ENCODE measurements at regions not wholly inside any gene's neighbourhood (a gene's known extent, or its start where the extent isn't known, plus 50 kb on each side); places are given as distances from the start of the nearest gene placed in this dataset.

GRCh38 chr14:26323869-26324268 lies 274.0 kb downstream of the NOVA1 start:
- FAIRE-seq (no peak), ATAC-seq (no peak), DNase-seq (ENCODE audit: extremely low read depth in 1 of 4, low spot score in 3 of 4) (no peak)
- no peak overlapping the region for H3K4me3 ChIP-seq
- H3K9me3 ChIP-seq (replicated peaks; ENCODE audit: control insufficient read depth, insufficient read depth, low read depth, low read length): no peaks in the 10 kb centered on the region
- in situ Hi-C loops (cut with MboI): no loop called here
- no peaks in the 10 kb centered on the region for H4K20me1 ChIP-seq (replicated peaks; ENCODE audit: control insufficient read depth, insufficient read depth, low read length)
- 2% methylated on average over 5 of the region's 5 CpGs for WGBS (ENCODE audit: insufficient coverage, low coverage, missing lambda C conversion rate)
- H3K9ac ChIP-seq (ENCODE audit: insufficient read depth in 1 of 2, low read depth in 2 of 2, low read length in 2 of 2): no peak overlapping the region
- H3K27me3 ChIP-seq (ENCODE audit: control insufficient read depth in 2 of 2, insufficient read depth in 2 of 2, low read length in 2 of 2): no peaks in the 10 kb centered on the region
- no peak overlapping the region for H2AFZ ChIP-seq (ENCODE audit: low read depth, low read length)
- no peaks in the 10 kb centered on the region for H3K79me2 ChIP-seq (ENCODE audit: control insufficient read depth, insufficient read depth, low read length)
- H3K4me1 ChIP-seq (replicated peaks in 1 of 2; ENCODE audit: control insufficient read depth in 2 of 2, insufficient read depth in 2 of 2, low read length in 2 of 2): no peaks in the 10 kb centered on the region
- no peaks in the 10 kb centered on the region for H3K9me1 ChIP-seq (ENCODE audit: control insufficient read depth, insufficient read depth, low read length)
- no TSS peak for BruUV-seq (replicated peaks)
- no peak overlapping the region for H3K27ac ChIP-seq (ENCODE audit: extremely low read depth, low read depth, low read length)
- H3K36me3 ChIP-seq (ENCODE audit: control insufficient read depth, insufficient read depth, low read length): no peaks in the 10 kb centered on the region
- POLR2A ChIA-PET: no interaction called here
- no peak overlapping the region for H3K4me2 ChIP-seq (ENCODE audit: insufficient read depth, low read length)
- CTCF ChIA-PET (ENCODE audit: low intra/inter-chr PET ratio): no interaction called here
- TF ChIP-seq JUN (IDR thresholded peaks at IDR 0.05; ENCODE audit: borderline replicate concordance, low read depth, low read length) (no peak), JUN (CRISPR knock-in tag; IDR thresholded peaks at IDR 0.05; ENCODE audit: borderline replicate concordance) (no peak), ZNF449 (CRISPR knock-in tag; IDR thresholded peaks at IDR 0.05) (no peak), ZNF277 (CRISPR knock-in tag; IDR thresholded peaks at IDR 0.05; ENCODE audit: borderline replicate concordance) (no peak), ZNF398 (CRISPR knock-in tag; IDR thresholded peaks at IDR 0.05) (no peak)
- intact Hi-C loops (cut with micrococcal nuclease): no loop called here

All from K562 (cell line).